WERI-Rb-1 (cell line): ENCODE measurements at regions not wholly inside any gene's neighbourhood (a gene's known extent, or its start where the extent isn't known, plus 50 kb on each side); places are given as distances from the start of the nearest gene placed in this dataset.
A peak's percentile ranks its signal among the peaks of the same experiment; 100 is the strongest.

ENCODE experiments used
- DNase-seq: peaks from one replicate; pipeline ENCODE4 v3.0.0-alpha.2; 2020
- H3K27ac ChIP-seq: fragments of 250-450 bp; sonication (Bioruptor Pico); 2 replicates; pipeline ENCODE4 v1.5.1; 2020; ENCODE audit warnings: mild to moderate bottlenecking, moderate library complexity
- H3K27me3 ChIP-seq: fragments of 250-450 bp; sonication (Bioruptor Pico); 2 replicates; pipeline ENCODE4 v1.5.1; 2021; ENCODE audit warnings: mild to moderate bottlenecking, low read depth, moderate library complexity; ENCODE audit not compliant: insufficient read depth, severe bottlenecking
- H3K36me3 ChIP-seq: fragments of 250-450 bp; sonication (Bioruptor Pico); 2 replicates; pipeline ENCODE4 v1.5.1; 2020; ENCODE audit warnings: mild to moderate bottlenecking, moderate library complexity
- H3K4me3 ChIP-seq: 2 replicates; pipeline ENCODE4 v1.5.1; 2011; ENCODE audit warnings: low read depth, mild to moderate bottlenecking, control low read depth, low read length
- H3K9me3 ChIP-seq: fragments of 250-450 bp; sonication (Bioruptor Pico); 2 replicates; pipeline ENCODE4 v1.5.1; 2021; ENCODE audit warnings: mild to moderate bottlenecking, moderate library complexity; ENCODE audit not compliant: severe bottlenecking
- CTCF ChIP-seq: IDR thresholded peaks from 2 replicates; pipeline ENCODE4 v1.5.1; 2011; ENCODE audit warnings: low read depth, mild to moderate bottlenecking, control low read depth, inconsistent platforms, low read length

- Histone ChIP-seq H3K9me3 (no peaks in the 10 kb centered on the region), H3K4me3 (no peak overlapping the region), H3K27me3 (no peaks in the 10 kb centered on the region), H3K27ac (no peak overlapping the region), H3K36me3 (no peaks in the 10 kb centered on the region)
- TF ChIP-seq CTCF = no peak
- peak; percentile 6 for DNase-seq
Observed at GRCh38 chr18:75139226-75139911, 69.6 kb downstream of the PTGR3 start.

- peak; percentile 1 for DNase-seq
- no peak overlapping the region for H3K27ac ChIP-seq
- H3K36me3 ChIP-seq = no peaks in the 10 kb centered on the region
- no peaks in the 10 kb centered on the region for H3K9me3 ChIP-seq
- no peaks in the 10 kb centered on the region for H3K27me3 ChIP-seq
- TF ChIP-seq CTCF = no peak
- no peak overlapping the region for H3K4me3 ChIP-seq
Observed at GRCh38 chr18:75137346-75137877, 71.5 kb downstream of the PTGR3 start.

GRCh38 chr18:75135158-75135725 lies 73.7 kb downstream of the PTGR3 start:
- H3K4me3 ChIP-seq = no peak overlapping the region
- TF ChIP-seq CTCF = no peak
- no peak overlapping the region for H3K27ac ChIP-seq
- no peaks in the 10 kb centered on the region for H3K9me3 ChIP-seq
- DNase-seq = peak; percentile 5
- no peaks in the 10 kb centered on the region for H3K36me3 ChIP-seq
- no peaks in the 10 kb centered on the region for H3K27me3 ChIP-seq

- no peaks in the 10 kb centered on the region for H3K36me3 ChIP-seq
- H3K27me3 ChIP-seq = no peaks in the 10 kb centered on the region
- H3K4me3 ChIP-seq = no peak overlapping the region
- peak; percentile 3 for DNase-seq
- no peak overlapping the region for H3K27ac ChIP-seq
- TF ChIP-seq CTCF = no peak
- H3K9me3 ChIP-seq = no peaks in the 10 kb centered on the region
Observed at GRCh38 chr18:75134611-75134975, 74.3 kb downstream of the PTGR3 start.

- Histone ChIP-seq H3K27ac (no peak overlapping the region), H3K27me3 (no peaks in the 10 kb centered on the region), H3K9me3 (no peaks in the 10 kb centered on the region), H3K4me3 (no peak overlapping the region), H3K36me3 (no peaks in the 10 kb centered on the region)
- no peak for TF ChIP-seq CTCF
- DNase-seq = peak; percentile 6
Observed at GRCh38 chr18:75133721-75134610, 75.0 kb downstream of the PTGR3 start.
